Activated naive CD8-positive, alpha-beta T cell treated with anti-CD3 and anti-CD28 coated beads, Interleukin-2, amount 10 ng/mL, durations not matched to agents 7 days and 5 days (primary cell): ENCODE measurements at regions not wholly inside any gene's neighbourhood (a gene's known extent, or its start where the extent isn't known, plus 50 kb on each side); places are given as distances from the start of the nearest gene placed in this dataset.

Source experiments
- ATAC-seq: fragments of 150-1000 bp; cut with Tn5 transposase; one replicate; pipeline ENCODE4 v1.10.0; 2021; ENCODE audit warnings: low read depth, moderate library complexity
- POLR2A ChIA-PET: fragments of 350-600 bp; sonication (Branson Sonifier 250); formaldehyde crosslinking; loops from one replicate; lab custom pipeline; 2021; ENCODE audit warnings: antibody characterized with exemption; lab: Charles Lee
- DNase-seq: peaks from one replicate; pipeline ENCODE4 v3.0.0; 2021
- H3K27ac Mint-ChIP-seq: one replicate; pipeline ENCODE4 v1.8.0; 2022; ENCODE audit warnings: mild to moderate bottlenecking, mixed read lengths
- H3K27me3 Mint-ChIP-seq: one replicate; pipeline ENCODE4 v1.8.0; 2022; ENCODE audit warnings: mild to moderate bottlenecking, moderate library complexity, mixed read lengths
- H3K36me3 Mint-ChIP-seq: one replicate; pipeline ENCODE4 v1.8.0; 2021; ENCODE audit warnings: mild to moderate bottlenecking, mixed read lengths
- H3K4me1 Mint-ChIP-seq: one replicate; pipeline ENCODE4 v1.8.0; 2021; ENCODE audit warnings: mixed read lengths
- H3K4me3 Mint-ChIP-seq: one replicate; pipeline ENCODE4 v1.8.0; 2022; ENCODE audit warnings: mild to moderate bottlenecking, moderate library complexity, mixed read lengths
- H3K9me3 Mint-ChIP-seq: one replicate; pipeline ENCODE4 v1.8.0; 2021; ENCODE audit warnings: mixed read lengths

DNA sequence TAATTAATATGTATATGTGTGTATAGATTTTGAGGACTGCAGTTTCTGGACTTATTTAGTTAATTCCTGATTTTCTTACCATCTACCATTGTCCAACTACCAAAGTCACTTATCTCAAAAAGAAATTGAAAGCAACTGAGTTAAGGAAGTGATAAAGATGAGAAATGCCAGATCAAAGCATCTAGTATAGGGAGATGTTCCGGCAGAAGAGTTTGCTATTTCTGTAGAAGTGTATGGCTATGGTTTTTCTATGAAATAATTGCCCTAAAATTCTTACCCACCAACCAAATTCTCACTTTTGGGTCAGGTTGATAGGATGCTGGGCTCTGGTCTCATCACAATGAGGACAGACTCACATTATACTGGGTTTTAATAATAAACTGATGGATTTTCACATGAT, 64.0 kb upstream of the RAB11FIP2 start:
- ATAC-seq (peak; percentile 89), DNase-seq (no peak)
- Mint-ChIP-seq H3K36me3 (peaks cover 5% of the 10 kb centered on the region), H3K9me3 (no peaks in the 10 kb centered on the region), H3K4me1 (peaks cover 38% of the 10 kb centered on the region), H3K27ac (peak overlapping the region; percentile 78), H3K4me3 (peak overlapping the region; percentile 61), H3K27me3 (no peaks in the 10 kb centered on the region)
- POLR2A ChIA-PET, result no interaction called here

DNA sequence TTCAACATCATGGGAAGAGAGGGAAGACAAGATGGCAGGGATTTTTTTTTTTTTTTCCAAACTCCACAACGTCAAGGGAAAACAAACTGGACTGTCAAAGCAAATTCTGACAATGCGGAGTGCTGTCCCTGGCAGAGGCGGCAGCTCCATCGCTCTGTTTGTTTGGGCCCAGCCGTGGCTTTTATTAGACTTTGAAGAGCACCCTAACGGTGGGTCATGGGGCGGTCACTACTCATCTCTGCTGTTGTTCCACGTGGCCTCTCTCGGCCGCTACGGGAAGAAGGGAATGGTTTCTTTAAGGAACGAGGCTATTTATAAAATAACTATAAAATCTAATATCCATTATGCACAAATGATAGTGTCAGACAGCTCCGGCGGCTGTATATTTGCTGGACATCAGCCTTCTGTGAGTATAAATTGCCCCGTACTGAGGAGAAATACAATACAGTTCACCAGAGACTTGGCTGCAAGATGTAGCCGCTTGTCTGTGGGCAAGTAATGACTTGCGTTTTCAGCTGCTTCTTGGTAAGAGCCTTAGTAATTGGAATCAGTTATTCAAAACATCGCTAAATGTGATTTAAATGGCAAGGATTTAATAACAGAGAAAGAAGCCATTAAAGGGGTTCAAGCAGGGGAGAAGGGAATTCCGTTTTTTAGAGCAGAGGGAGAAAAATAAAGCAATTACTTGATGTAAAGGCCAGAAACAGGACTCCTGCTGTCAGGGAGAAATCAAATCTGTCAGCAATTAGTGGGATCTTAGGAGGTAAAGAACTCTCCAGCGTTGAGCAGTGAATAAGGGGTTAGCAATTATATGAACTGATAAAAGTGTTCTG, 61.7 kb upstream of the RAB11FIP2 start:
- Mint-ChIP-seq H3K27me3 (peaks cover 8% of the 10 kb centered on the region), H3K36me3 (peaks cover 4% of the 10 kb centered on the region), H3K4me3 (no peak overlapping the region), H3K4me1 (peaks cover 18% of the 10 kb centered on the region), H3K27ac (no peak overlapping the region), H3K9me3 (no peaks in the 10 kb centered on the region)
- POLR2A ChIA-PET, result no interaction called here
- DNase-seq (no peak), ATAC-seq (no peak)

DNA sequence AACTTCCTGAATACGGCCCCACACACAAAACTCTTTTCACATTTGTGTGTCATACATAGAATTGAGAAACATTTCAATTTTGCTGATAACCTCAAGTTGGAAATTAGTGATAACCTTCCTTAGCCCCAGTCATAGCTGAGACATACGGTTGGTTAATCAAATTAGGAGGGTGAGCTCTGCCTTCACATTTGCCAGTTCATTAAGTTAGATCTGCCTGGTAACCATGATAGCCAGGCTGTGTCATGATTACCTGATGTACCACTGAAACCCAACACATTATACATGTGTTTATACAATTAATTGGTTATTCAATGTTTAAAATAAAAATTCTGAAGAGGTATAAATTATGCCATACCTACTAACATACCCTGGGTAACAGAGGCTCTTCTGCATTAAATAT, 60.8 kb upstream of the RAB11FIP2 start:
- DNase-seq (no peak), ATAC-seq (no peak)
- Mint-ChIP-seq H3K4me3 (no peak overlapping the region), H3K4me1 (peaks cover 16% of the 10 kb centered on the region), H3K9me3 (no peaks in the 10 kb centered on the region), H3K36me3 (peaks cover 3% of the 10 kb centered on the region), H3K27ac (no peak overlapping the region), H3K27me3 (peaks cover 12% of the 10 kb centered on the region)
- POLR2A ChIA-PET, result no interaction called here

DNA sequence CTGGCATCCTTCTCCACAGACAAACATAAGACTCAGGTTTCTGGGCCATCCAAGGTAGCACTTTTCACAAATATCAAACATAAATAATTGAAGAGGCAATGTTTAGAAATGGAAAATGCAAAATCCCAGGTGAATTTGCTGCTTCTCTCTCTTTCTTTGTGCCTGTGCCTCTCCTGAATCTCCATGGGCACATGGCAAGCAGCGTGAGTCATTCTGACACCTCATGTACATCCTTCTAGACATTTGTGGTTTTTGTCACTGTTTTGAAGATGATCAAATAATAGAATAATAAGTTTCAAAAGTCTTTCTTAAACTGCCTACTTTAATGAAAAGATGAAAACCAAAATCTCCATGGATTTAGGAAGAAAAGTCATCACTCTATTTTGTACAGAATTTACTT, 60.3 kb upstream of the RAB11FIP2 start:
- Mint-ChIP-seq H3K9me3 (no peaks in the 10 kb centered on the region), H3K27me3 (peaks cover 17% of the 10 kb centered on the region), H3K4me1 (peaks cover 16% of the 10 kb centered on the region), H3K27ac (no peak overlapping the region), H3K4me3 (no peak overlapping the region), H3K36me3 (peaks cover 2% of the 10 kb centered on the region)
- POLR2A ChIA-PET, result no interaction called here
- ATAC-seq, result no peak
- no peak for DNase-seq

DNA sequence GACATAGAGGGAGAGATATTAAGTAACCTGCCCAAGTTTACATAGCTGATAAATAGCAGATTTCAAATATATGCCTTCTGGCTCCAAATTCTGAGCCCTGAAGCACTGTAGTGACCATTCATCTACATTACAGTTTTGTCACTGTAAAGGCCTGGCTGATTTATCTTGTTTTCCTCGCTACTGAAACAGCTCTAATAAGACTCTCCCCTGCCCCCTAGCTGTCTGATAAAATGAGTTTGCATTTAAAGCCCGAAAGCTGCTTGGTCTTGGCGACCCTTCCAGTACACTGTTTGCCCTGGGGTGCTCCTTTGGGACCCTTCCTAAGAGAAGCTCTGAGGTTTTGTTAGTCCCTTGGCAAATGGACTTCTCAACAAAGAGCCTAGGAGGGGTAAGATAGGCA, 59.7 kb upstream of the RAB11FIP2 start:
- no peaks in the 10 kb centered on the region for H3K9me3 Mint-ChIP-seq
- peaks cover 22% of the 10 kb centered on the region for H3K27me3 Mint-ChIP-seq
- ATAC-seq, result no peak

DNA sequence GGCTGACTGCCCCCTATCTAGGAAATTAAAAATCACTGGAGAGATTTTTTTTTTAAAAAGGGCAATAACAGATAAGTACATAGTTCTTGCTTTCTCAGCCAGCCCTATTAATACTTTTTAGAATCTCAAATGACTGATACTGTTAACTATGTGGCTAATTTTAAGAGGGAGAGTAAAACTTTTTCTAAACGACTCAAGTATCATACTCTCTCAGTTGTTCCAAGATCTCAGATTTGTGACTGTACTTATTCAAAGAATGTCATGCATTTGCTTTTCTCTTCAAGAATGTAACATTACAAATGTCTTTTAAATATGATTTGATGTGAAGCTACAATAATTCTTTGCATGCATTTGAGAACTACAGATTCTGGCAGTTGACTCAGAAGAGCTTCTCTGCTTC, 55.4 kb upstream of the RAB11FIP2 start:
- H3K4me1 Mint-ChIP-seq, result peaks cover 3% of the 10 kb centered on the region
- no peaks in the 10 kb centered on the region for H3K9me3 Mint-ChIP-seq
- no peak overlapping the region for H3K27ac Mint-ChIP-seq
- ATAC-seq, result no peak
- POLR2A ChIA-PET, result no interaction called here
- DNase-seq, result no peak
- H3K27me3 Mint-ChIP-seq, result peaks cover 27% of the 10 kb centered on the region
- no peaks in the 10 kb centered on the region for H3K36me3 Mint-ChIP-seq
- H3K4me3 Mint-ChIP-seq, result no peak overlapping the region

More for the DNA sequence above, 59.7 kb upstream of the RAB11FIP2 start:
- POLR2A ChIA-PET, result no interaction called here
- Mint-ChIP-seq H3K27ac (no peak overlapping the region), H3K36me3 (peaks cover 2% of the 10 kb centered on the region), H3K4me1 (peaks cover 12% of the 10 kb centered on the region), H3K4me3 (no peak overlapping the region)
- DNase-seq, result no peak

DNA sequence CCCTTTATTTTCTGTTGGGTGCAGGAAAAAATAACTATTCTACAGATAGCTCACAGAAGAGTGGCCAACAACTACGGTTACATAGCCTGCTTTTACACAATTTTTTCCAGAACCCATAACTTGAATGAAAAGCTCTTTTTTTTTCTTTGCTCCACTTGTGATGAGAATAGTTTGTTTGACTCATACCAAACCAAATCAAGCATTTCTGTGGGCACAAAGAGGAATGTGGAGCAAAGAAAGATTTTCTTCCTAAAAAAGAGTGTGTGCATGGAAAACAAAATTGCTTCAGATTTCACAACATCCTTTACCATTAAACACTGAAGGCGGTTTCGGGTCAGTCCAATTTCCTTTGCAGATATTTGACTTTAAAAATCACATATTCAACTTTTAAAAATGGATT, 54.8 kb upstream of the RAB11FIP2 start:
- Mint-ChIP-seq H3K27me3 (peaks cover 33% of the 10 kb centered on the region), H3K36me3 (no peaks in the 10 kb centered on the region), H3K4me3 (no peak overlapping the region), H3K4me1 (no peaks in the 10 kb centered on the region), H3K27ac (no peak overlapping the region), H3K9me3 (no peaks in the 10 kb centered on the region)
- DNase-seq, result no peak
- ATAC-seq, result no peak
- POLR2A ChIA-PET, result no interaction called here
